C4-2B (cell line): ENCODE measurements at regions not wholly inside any gene's neighbourhood (a gene's known extent, or its start where the extent isn't known, plus 50 kb on each side); places are given as distances from the start of the nearest gene placed in this dataset.

Source experiments
- CTCF ChIP-seq: fragments of 450-650 bp; conservative IDR thresholded peaks from 2 replicates; pipeline ENCODE4 v1.5.1; 2017; ENCODE audit warnings: mild to moderate bottlenecking
- ZFX ChIP-seq: fragments of 450-650 bp; IDR thresholded peaks from 2 replicates; pipeline ENCODE4 v1.6.1; 2017

GRCh38 chr6:166850677-166851076 lies 105.7 kb downstream of the RNASET2 start:
- no peak for TF ChIP-seq CTCF
- TF ChIP-seq ZFX: no peak
